ENCODE measurements at regions not wholly inside any gene's neighbourhood (a gene's known extent, or its start where the extent isn't known, plus 50 kb on each side); places are given as distances from the start of the nearest gene placed in this dataset.

GRCh38 chr9:117564839-117565238 lies 139.4 kb upstream of the TLR4 start:
- H3K27ac Mint-ChIP-seq = no peak overlapping the region
- CTCF ChIA-PET = no interaction called here

DNA sequence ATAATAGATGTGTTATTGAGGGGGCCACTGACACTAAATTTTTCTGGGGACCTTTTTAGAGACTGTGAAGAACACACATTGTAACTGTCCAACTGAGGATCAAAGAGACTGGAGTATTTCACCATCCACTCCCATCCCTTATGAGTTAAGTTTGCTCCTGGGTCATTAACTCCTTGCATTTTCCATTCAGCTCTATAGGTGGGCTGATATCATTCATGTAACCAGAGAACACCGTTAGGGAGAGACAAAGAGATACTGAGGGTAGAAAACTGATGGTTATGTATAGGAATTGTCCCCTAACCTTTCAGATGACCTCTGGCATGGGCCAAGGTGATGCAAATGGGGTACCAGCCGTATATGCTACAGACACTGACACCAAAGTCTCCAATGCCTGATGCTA lies 142.4 kb upstream of the TLR4 start:
- Histone ChIP-seq H3K9me3 (ENCODE audit: control insufficient read depth in 1 of 2, insufficient read depth in 1 of 2, low read length in 2 of 2) (peaks cover 0 to 5% of the 10 kb centered on the region in 2 experiments), H3K27me3 (ENCODE audit: control insufficient read depth in 1 of 2, insufficient read depth in 2 of 2, low read length in 2 of 2) (no peaks in the 10 kb centered on the region), H3K4me3 (ENCODE audit: low read length) (no peak overlapping the region), H3K27ac (ENCODE audit: low read depth in 1 of 2, low read length in 2 of 2) (no peak overlapping the region), H3K36me3 (ENCODE audit: insufficient read depth, low read length) (no peaks in the 10 kb centered on the region), H3K4me1 (ENCODE audit: insufficient read depth, low read length) (no peaks in the 10 kb centered on the region)
- H3K27me3 Mint-ChIP-seq = no peaks in the 10 kb centered on the region
- DNase-seq (no peak), ATAC-seq (ENCODE audit: poor library complexity) (no peak)
- CTCF ChIA-PET = no interaction called here
- no peaks in the 10 kb centered on the region for H3K36me3 Mint-ChIP-seq (ENCODE audit: low read depth)
- peaks cover 5% of the 10 kb centered on the region for H3K9me3 Mint-ChIP-seq
- H3K27ac Mint-ChIP-seq = no peak overlapping the region
- TF ChIP-seq CTCF (IDR thresholded peaks at IDR 0.05) = no peak
- H3K4me1 Mint-ChIP-seq (ENCODE audit: low read depth) = no peaks in the 10 kb centered on the region
- intact Hi-C loops (cut with DNase I, micrococcal nuclease) = no loop called here
- POLR2A ChIA-PET = no interaction called here
- no peak overlapping the region for H3K4me3 Mint-ChIP-seq

More at GRCh38 chr9:117564839-117565238, 139.4 kb upstream of the TLR4 start:
- TF ChIP-seq CTCF (IDR thresholded peaks at IDR 0.05) = no peak
- H3K4me1 Mint-ChIP-seq (ENCODE audit: low read depth) = no peaks in the 10 kb centered on the region
- H3K9me3 Mint-ChIP-seq = peaks cover 3% of the 10 kb centered on the region
- H3K4me3 Mint-ChIP-seq = no peak overlapping the region
- Histone ChIP-seq H3K27me3 (ENCODE audit: control insufficient read depth in 1 of 2, insufficient read depth in 2 of 2, low read length in 2 of 2) (no peaks in the 10 kb centered on the region), H3K9me3 (ENCODE audit: control insufficient read depth in 1 of 2, insufficient read depth in 1 of 2, low read length in 2 of 2) (peaks cover 0 to 5% of the 10 kb centered on the region in 2 experiments), H3K27ac (ENCODE audit: low read depth in 1 of 2, low read length in 2 of 2) (no peak overlapping the region), H3K4me3 (ENCODE audit: low read length) (no peak overlapping the region), H3K4me1 (ENCODE audit: insufficient read depth, low read length) (no peaks in the 10 kb centered on the region), H3K36me3 (ENCODE audit: insufficient read depth, low read length) (no peaks in the 10 kb centered on the region)
- intact Hi-C loops (cut with DNase I, micrococcal nuclease) = no loop called here
- no peaks in the 10 kb centered on the region for H3K36me3 Mint-ChIP-seq (ENCODE audit: low read depth)
- POLR2A ChIA-PET = no interaction called here
- H3K27me3 Mint-ChIP-seq = no peaks in the 10 kb centered on the region
- no peak for DNase-seq
- no peak for ATAC-seq (ENCODE audit: poor library complexity)

GRCh38 chr9:117555964-117556629 lies 141.2 kb upstream of the ASTN2 start:
- H3K27me3 Mint-ChIP-seq = no peaks in the 10 kb centered on the region
- CTCF ChIA-PET = no interaction called here

More at GRCh38 chr9:117555964-117556629, 141.2 kb upstream of the ASTN2 start:
- Mint-ChIP-seq H3K36me3 (ENCODE audit: low read depth) (no peaks in the 10 kb centered on the region), H3K9me3 (peaks cover 2% of the 10 kb centered on the region), H3K4me3 (no peak overlapping the region), H3K27ac (no peak overlapping the region), H3K4me1 (ENCODE audit: low read depth) (no peaks in the 10 kb centered on the region)
- intact Hi-C loops (cut with DNase I, micrococcal nuclease) = no loop called here
- TF ChIP-seq CTCF (IDR thresholded peaks at IDR 0.05) = no peak
- H3K27ac ChIP-seq (ENCODE audit: low read depth in 1 of 2, low read length in 2 of 2) = no peak overlapping the region
- DNase-seq = peak in 7 of 14 experiments; percentile 1 to 27 (median 7)
- no peak for ATAC-seq (ENCODE audit: poor library complexity)
- H3K9me3 ChIP-seq (ENCODE audit: control insufficient read depth in 1 of 2, insufficient read depth in 1 of 2, low read length in 2 of 2) = no peaks in the 10 kb centered on the region
- POLR2A ChIA-PET = no interaction called here
- no peaks in the 10 kb centered on the region for H3K4me1 ChIP-seq (ENCODE audit: insufficient read depth, low read length)
- H3K36me3 ChIP-seq (ENCODE audit: insufficient read depth, low read length) = no peaks in the 10 kb centered on the region
- H3K27me3 ChIP-seq (ENCODE audit: control insufficient read depth in 1 of 2, insufficient read depth in 2 of 2, low read length in 2 of 2) = no peaks in the 10 kb centered on the region
- H3K4me3 ChIP-seq (ENCODE audit: low read length) = no peak overlapping the region
